ENCODE measurements at regions not wholly inside any gene's neighbourhood (a gene's known extent, or its start where the extent isn't known, plus 50 kb on each side); places are given as distances from the start of the nearest gene placed in this dataset.

DNA sequence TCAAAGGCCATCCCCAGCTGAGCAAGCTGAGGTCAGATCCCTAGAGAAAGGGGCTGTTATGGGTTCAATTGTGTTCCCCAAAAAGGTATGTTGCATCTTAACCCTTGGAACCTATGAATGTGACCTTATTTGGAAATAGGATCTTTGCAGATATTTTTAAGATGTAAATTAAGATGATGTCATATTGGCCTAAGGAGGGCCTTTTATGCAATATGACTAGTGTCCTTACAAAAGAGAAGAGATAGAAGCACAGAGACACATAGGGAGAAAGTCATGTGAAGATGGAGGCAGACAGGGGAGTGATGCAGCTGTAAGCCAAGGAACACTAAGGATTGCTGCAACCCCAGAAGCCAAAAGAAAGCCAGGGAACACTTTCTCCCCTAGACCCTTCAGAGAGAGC is 144.3 kb upstream of the TAB2 start:
- TF ChIP-seq EZH2 (IDR thresholded peaks at IDR 0.05; ENCODE audit: low read length, unreplicated experiment), result no peak
- TF ChIP-seq, protein P1, sequence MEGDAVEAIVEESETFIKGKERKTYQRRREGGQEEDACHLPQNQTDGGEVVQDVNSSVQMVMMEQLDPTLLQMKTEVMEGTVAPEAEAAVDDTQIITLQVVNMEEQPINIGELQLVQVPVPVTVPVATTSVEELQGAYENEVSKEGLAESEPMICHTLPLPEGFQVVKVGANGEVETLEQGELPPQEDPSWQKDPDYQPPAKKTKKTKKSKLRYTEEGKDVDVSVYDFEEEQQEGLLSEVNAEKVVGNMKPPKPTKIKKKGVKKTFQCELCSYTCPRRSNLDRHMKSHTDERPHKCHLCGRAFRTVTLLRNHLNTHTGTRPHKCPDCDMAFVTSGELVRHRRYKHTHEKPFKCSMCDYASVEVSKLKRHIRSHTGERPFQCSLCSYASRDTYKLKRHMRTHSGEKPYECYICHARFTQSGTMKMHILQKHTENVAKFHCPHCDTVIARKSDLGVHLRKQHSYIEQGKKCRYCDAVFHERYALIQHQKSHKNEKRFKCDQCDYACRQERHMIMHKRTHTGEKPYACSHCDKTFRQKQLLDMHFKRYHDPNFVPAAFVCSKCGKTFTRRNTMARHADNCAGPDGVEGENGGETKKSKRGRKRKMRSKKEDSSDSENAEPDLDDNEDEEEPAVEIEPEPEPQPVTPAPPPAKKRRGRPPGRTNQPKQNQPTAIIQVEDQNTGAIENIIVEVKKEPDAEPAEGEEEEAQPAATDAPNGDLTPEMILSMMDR (conservative IDR thresholded peaks at IDR 0.05; ENCODE audit: low read depth, low read length), result no peak
